Transverse colon (tissue), 3 donors: ENCODE measurements at regions not wholly inside any gene's neighbourhood (a gene's known extent, or its start where the extent isn't known, plus 50 kb on each side); places are given as distances from the start of the nearest gene placed in this dataset.

Experiments
- CTCF ChIP-seq, 5 experiments: fragments of 200-600 bp in 3 of 5; fragments of 450-650 bp in 2 of 5; sonication (generic) in 3 of 5; IDR thresholded peaks; 1 replicate in 2 of 5; 2 replicates in 3 of 5; pipeline ENCODE4 v1.5.1; 2016 to 2017; ENCODE audit warnings: antibody characterized with exemption in 5 of 5, inconsistent platforms in 3 of 5, mild to moderate bottlenecking in 2 of 5, moderate library complexity in 1 of 5
- EP300 ChIP-seq: sonication (generic); formaldehyde crosslinking; IDR thresholded peaks from one replicate; pipeline ENCODE4 v1.6.1; 2017; ENCODE audit warnings: antibody characterized with exemption, low read depth
- POLR2A ChIP-seq: fragments of 450-650 bp; IDR thresholded peaks from one replicate; pipeline ENCODE4 v1.6.1; 2016; ENCODE audit warnings: antibody characterized with exemption, mild to moderate bottlenecking, moderate library complexity

GRCh38 chr14:94833633-94834032, 63.7 kb upstream of the GSC start:
- TF ChIP-seq CTCF (IDR thresholded peaks at IDR 0.05) (no peak), EP300 (no peak), POLR2A (no peak)
